ENCODE measurements at regions not wholly inside any gene's neighbourhood (a gene's known extent, or its start where the extent isn't known, plus 50 kb on each side); places are given as distances from the start of the nearest gene placed in this dataset.

- no peak for DNase-seq (ENCODE audit: low read depth)
These were observed 334.0 kb upstream of the PRICKLE1 start for GRCh38 chr12:42923583-42923982.

DNA sequence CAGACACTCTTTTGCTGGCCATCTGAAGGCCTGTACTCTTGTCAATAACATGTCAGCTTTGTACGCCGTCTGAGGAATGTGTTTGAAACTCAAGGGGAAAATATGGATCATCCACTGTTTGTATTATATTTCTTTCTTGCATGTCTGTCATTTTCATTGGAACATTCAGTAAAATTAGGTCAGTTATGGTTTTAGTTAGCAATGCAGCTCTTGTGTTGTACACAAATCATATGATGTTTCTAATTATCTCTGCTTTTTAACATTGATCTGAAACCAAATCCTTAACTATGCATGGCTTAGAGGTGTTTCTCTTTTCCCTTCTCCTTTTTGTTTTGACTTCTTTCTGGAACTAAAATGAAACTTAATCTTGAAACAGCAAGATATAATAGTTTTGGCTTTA lies 333.6 kb upstream of the PRICKLE1 start:
- no peak for DNase-seq (ENCODE audit: low read depth)

DNA sequence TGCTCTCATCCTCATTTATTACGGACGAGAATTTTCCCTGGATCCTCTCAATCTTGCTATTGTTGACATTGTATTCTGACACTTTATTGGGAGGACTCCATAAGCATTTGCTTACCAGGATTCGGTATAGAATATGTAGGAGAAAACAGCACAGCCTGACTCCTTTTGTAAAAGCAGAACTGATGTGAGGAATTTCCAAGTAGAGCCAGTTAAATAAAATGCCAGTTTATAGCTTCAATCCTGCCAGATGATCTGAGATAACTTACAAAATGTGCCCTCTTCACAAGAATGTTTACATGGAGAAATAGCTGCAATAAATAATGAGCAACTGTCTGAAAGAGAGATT lies 332.9 kb upstream of the PRICKLE1 start:
- DNase-seq (ENCODE audit: low read depth) = no peak

GRCh38 chr12:42921741-42922504 lies 332.4 kb upstream of the PRICKLE1 start:
- DNase-seq (ENCODE audit: low read depth) = no peak

GRCh38 chr12:42919691-42920090 lies 330.1 kb upstream of the PRICKLE1 start:
- DNase-seq (ENCODE audit: low read depth) = no peak

- no peak for DNase-seq (ENCODE audit: low read depth)
These were observed 328.9 kb upstream of the PRICKLE1 start for GRCh38 chr12:42918443-42918842.

DNA sequence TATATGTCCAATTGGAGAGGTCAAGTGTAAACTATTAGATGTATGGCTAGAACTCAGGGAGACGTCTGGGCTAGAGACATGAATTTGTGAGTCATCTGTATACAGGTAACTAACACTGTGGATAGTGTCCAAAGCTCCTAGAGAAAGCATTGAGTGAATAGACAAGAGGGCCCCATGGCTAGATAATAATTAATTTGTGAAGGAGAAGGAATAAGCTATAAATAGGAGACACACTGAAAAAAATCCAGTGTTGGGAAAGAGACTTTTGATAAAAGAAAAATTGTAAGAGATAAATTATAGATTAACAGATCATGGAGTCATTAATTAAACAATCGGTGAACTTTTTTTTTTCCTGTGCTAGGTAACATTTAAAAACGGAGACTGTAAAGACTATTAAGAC lies 326.6 kb upstream of the PRICKLE1 start:
- no peak for DNase-seq (ENCODE audit: low read depth)

GRCh38 chr12:42915426-42915825 lies 325.9 kb upstream of the PRICKLE1 start:
- no peak for DNase-seq (ENCODE audit: low read depth)

DNA sequence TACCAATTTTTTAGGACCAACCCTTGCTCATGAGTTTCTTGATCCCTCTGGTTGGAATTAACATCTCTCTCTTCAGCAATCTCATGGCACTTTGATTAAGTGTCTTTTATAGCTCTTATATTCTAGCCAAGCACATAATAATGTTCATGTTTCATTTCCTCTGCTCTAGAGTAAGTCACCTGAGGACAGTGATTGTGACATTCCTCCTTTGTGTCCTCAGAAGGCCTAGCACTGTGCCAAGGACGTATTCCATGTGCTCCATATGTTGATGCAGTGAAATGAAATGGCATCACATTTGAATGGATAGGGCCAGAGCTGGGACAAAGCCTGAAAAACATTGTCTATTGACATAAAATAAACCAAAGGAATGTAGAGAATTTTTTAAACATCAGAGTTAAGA lies 322.8 kb upstream of the PRICKLE1 start:
- no peak for DNase-seq (ENCODE audit: low read depth)

GRCh38 chr12:42910656-42911055 lies 321.1 kb upstream of the PRICKLE1 start:
- no peak for DNase-seq (ENCODE audit: low read depth)

GRCh38 chr12:42908712-42909111 lies 319.2 kb upstream of the PRICKLE1 start:
- no peak for DNase-seq (ENCODE audit: low read depth)

DNA sequence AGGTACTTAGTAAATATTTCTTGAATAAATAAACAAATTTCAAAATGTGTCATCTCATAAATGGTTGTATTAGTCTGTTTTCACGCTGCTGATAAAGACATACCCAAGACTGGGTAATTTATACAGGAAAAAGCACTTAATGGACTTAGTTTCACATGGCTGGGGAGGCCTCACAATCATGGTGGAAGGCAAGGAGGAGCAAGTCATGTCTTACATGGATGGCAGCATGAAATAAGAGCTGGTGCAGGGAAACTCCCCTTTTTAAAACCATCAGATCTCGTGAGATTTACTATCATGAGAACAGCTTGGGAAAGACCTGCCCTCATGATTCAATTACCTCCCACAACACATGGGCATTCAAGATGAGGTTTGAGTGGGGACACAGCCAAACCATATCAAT lies 317.3 kb upstream of the PRICKLE1 start:
- peak; percentile 59 for DNase-seq (ENCODE audit: low read depth)

GRCh38 chr12:42905419-42905705 lies 315.8 kb upstream of the PRICKLE1 start:
- no peak for DNase-seq (ENCODE audit: low read depth)

- peak; percentile 3 for DNase-seq (ENCODE audit: low read depth)
These were observed 315.3 kb upstream of the PRICKLE1 start for GRCh38 chr12:42904683-42905418.

DNA sequence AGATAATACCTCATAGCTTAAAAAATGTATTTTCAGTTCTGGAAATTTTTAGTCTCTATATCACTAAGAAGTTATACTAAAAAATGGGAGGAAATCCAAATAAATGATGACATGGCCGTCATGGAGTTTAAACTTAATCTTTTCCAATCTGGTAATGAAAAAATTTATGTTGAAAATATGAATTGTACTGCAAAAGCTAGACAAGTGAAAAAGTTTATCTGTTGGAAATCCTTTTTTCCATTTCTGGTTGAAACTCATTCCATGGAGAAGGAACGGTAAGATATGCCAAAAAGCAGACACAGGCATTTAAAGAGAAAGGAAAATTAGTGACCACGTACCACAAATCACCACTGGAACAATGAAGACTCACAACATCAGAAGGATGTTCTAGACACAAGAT lies 314.2 kb upstream of the PRICKLE1 start:
- no peak for DNase-seq (ENCODE audit: low read depth)

- no peak for DNase-seq (ENCODE audit: low read depth)
These were observed 312.5 kb upstream of the PRICKLE1 start for GRCh38 chr12:42902001-42902400.

DNA sequence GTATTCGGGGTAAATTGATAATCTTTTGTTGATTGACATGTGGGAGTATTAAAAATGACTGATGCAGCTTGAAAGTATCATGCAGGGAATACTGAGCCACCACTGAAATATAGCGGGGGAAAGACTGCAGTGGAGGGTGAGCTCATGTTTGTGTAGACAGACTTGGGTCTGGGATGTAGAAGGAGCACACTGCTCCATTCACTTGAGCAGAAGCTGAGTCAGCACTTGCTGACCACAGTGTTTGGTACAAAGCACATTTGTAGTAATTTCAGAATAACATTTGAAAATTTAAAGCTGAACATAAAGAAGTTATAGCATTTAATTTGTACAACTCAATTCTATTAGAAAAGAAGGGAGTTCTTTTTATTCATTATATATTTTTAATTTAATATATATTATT lies 304.3 kb upstream of the PRICKLE1 start:
- no peak for DNase-seq (ENCODE audit: low read depth)

DNA sequence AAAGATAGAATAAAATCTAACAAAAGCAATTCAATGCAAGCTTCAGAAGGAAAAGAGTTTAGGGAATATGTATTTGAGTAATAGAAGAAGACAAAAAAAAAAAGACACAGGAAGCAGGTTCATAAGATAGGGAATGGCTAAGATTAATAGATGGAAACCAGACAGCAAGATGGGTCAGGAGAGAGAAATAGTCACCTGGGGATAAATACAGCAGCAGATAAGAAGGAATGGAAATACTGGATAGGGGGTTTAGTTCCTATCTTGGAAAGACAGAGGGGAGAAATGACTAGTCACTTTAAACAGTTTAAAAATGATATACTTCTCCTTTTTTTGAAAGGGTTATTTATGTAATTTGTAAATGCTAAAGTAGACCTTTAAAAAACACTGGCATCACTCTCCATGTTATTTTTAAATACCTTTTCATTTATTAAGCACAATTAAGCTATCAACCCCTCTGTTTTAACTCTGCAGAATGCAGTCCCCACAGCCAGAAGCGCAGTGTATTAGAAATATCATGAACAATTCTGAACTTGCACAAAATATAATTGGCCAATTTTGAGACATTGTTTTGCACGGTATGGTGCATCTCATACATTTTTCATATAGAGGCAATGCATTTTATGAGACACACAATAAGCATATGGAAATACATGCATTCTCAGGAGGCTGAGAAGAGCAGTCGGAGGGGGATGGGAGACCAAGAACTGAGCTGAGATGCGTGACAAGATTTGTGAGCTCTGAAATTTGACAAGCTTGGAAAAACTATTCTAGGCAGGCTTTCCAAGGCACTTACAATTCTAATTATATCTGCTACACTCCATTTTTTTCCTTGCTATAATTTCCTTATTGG lies 303.4 kb upstream of the PRICKLE1 start:
- no peak for DNase-seq (ENCODE audit: low read depth)

DNA sequence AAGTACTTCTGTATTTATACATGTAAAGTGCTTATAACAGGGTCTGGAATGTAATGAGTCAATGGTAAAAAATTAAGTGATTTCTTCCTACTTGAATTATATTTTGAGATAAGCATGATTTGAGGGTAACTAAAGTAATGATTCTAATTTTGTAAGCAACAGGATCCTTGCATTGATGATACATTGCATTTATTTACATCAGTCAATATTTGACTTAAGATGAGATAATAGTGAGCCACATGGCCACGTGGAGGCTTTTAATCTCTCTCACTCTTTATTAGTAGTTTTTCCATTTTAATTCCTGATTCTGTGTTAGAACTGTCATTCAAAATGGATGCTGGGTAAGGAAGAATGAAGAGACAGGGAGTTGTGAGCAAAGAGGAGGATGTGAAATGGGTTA lies 298.1 kb upstream of the PRICKLE1 start:
- no peak for DNase-seq (ENCODE audit: low read depth)

GRCh38 chr12:42886160-42886559 lies 296.6 kb upstream of the PRICKLE1 start:
- no peak for DNase-seq (ENCODE audit: low read depth)

GRCh38 chr12:42885677-42886076 lies 296.1 kb upstream of the PRICKLE1 start:
- no peak for DNase-seq (ENCODE audit: low read depth)

- DNase-seq (ENCODE audit: low read depth) = no peak
These were observed 294.6 kb upstream of the PRICKLE1 start for GRCh38 chr12:42884116-42884515.

Measured in myocyte (in vitro differentiated cells).